ENCODE measurements at regions not wholly inside any gene's neighbourhood (a gene's known extent, or its start where the extent isn't known, plus 50 kb on each side); places are given as distances from the start of the nearest gene placed in this dataset.
"Not testable (repeated sequence)": the region's sequence is repeated elsewhere in the genome, so short reads cannot be mapped to it uniquely, and the experiment has no call there.

- DNase-seq (ENCODE audit: low read depth), result no peak
Measured at GRCh38 chr20:26216025-26216424, 519.4 kb upstream of the ZNF337 start.

- no peak for DNase-seq (ENCODE audit: low read depth)
Measured at GRCh38 chr20:26214991-26215390, 518.3 kb upstream of the ZNF337 start.

GRCh38 chr20:26209171-26209941 lies 512.7 kb upstream of the ZNF337 start:
- peak; percentile 0 for DNase-seq (ENCODE audit: low read depth)

GRCh38 chr20:26208296-26209091 lies 511.8 kb upstream of the ZNF337 start:
- peak; percentile 29 for DNase-seq (ENCODE audit: low read depth)

DNA sequence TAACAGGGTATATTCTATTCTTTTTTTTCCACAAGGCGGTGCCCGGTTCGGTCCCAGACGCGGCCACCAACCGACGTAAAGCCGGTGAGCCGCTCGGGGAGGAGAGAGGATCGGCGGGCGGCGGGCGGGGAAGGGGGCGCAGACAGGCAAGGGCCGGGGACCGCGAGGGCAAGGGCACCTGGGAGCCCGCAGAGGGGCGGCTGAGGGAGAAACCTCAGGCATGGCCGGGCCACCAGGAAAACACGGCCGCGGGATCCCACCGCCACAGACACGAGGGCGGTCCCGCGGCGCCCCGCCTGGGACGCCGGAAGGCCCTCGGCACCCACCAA lies 511.3 kb upstream of the ZNF337 start:
- DNase-seq (ENCODE audit: low read depth), result peak; percentile 0

- no peak for DNase-seq (ENCODE audit: low read depth)
Measured at GRCh38 chr20:26207237-26207966, 510.7 kb upstream of the ZNF337 start.

DNA sequence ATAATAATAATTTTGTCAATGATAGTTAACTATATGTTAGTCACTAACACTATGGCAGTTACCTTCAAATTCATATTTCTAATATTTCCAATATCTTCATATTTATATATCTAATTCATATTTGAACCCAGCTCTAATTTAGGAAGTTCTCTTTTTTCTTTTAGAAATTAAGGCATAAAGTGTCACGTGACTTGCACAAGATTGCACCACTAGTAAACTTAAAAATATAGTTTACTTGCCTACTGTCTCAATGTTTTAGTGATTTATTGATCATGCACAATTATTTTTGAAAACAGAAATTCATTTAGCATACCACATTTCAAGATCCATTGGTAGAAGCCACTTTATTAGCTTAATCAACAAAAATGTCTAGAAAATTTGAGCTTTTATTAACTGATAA lies 508.7 kb upstream of the ZNF337 start:
- no peak for DNase-seq (ENCODE audit: low read depth)

- not testable (repeated sequence) for DNase-seq (ENCODE audit: low read depth)
Measured at GRCh38 chr20:26201026-26201425, 504.4 kb upstream of the ZNF337 start.

DNA sequence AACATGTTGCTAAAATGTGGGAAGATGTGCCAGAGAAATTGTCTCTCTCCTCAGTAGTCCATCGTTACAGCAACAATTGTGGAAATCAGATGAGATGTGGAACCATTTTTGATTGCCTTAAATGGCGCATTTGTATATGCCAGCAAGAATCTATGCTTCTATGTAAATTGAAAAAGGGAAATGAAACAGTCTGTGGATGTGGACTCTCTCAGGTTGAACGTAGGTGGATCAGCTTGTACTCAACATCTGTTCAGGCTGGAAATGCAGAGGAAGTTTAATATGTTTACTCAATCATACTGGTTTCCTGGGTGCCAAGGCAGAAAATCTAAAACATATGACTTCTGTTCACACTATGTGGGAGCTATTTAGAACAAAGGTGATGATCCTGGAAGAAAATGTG lies 490.7 kb upstream of the ZNF337 start:
- DNase-seq (ENCODE audit: low read depth), result not testable (repeated sequence)

- not testable (repeated sequence) for DNase-seq (ENCODE audit: low read depth)
Measured at GRCh38 chr20:26183720-26184119, 487.1 kb upstream of the ZNF337 start.

- DNase-seq (ENCODE audit: low read depth), result not testable (repeated sequence)
Measured at GRCh38 chr20:26181364-26181763, 484.7 kb upstream of the ZNF337 start.

GRCh38 chr20:26171875-26172274 lies 475.2 kb upstream of the ZNF337 start:
- not testable (repeated sequence) for DNase-seq (ENCODE audit: low read depth)

DNA sequence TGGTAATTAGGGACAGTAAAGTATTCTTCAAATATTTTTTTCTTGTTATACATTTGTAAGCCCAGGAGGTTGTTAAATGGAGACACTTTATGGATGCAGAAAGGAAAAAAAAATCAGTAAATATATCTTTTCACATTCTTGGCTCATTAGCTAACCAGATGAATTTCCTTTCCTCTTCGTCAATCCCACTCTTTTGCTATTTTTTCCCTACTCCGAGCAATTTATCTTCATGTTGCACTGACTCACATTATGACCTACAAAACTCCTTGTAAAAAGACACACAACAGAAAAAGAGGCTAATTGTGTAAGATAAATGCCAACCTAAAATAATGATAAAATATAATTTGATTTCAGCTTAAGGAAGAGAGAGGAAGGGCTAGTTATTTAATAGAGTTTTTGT lies 472.9 kb upstream of the ZNF337 start:
- DNase-seq (ENCODE audit: low read depth), result no peak

DNA sequence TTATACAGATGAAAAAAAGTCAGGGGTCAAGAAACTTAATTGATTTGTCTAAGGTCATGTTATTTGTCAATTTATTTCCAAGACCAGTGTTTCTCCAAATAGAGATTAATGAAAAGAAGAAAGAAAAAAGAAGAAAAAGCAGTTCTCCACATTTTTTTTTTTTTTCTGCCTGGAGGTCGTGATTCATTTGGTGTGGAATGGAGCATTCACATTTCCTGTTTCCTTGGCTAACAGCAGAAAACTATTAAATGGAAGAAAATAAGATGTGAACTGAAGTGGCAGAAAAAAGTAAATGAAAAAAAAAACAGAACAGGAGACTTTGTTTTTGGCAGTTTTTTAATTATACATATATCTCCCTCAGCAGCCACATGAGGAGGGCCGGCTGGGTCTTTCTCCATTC lies 470.8 kb upstream of the ZNF337 start:
- no peak for DNase-seq (ENCODE audit: low read depth)

- no peak for DNase-seq (ENCODE audit: low read depth)
Measured at GRCh38 chr20:26163890-26164289, 467.2 kb upstream of the ZNF337 start.

DNA sequence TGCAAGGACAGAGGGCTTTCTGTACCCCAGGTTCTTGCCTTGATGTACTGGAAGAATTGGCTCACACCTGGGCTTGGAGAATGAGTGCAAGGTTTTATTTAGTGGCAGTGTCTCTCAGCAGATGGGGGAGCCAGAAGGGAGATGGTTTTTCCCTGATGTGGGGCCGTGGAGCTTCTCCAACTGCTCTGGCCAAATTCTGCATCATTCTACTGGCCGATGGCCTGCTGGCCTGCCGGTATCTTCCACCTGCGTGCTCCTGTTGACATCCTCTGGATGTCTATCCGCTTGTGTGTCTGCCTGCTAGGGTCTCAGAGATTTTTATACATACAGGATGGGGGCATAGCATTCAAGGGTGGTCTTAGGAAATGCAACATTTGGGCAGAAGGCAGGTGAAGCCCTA lies 466.5 kb upstream of the ZNF337 start:
- not testable (repeated sequence) for DNase-seq (ENCODE audit: low read depth)

DNA sequence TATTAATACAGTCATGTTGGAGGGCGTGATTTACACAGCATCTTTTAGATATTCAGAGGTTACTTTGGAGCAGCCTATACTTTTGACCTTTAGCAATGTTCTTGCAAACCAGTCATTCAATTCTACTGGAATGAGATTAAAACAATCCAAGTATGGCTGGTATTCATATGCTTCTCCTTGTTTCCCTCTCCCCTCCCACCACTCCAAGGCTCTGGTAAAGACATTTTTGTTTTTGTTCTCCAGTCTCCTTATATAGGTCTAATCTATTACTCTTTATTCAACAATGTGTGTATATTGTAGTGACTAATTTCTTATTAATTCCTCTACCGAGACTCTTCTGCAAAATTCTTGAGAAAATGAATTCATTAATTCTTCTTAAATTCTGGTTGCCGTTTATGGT lies 465.1 kb upstream of the ZNF337 start:
- not testable (repeated sequence) for DNase-seq (ENCODE audit: low read depth)

DNA sequence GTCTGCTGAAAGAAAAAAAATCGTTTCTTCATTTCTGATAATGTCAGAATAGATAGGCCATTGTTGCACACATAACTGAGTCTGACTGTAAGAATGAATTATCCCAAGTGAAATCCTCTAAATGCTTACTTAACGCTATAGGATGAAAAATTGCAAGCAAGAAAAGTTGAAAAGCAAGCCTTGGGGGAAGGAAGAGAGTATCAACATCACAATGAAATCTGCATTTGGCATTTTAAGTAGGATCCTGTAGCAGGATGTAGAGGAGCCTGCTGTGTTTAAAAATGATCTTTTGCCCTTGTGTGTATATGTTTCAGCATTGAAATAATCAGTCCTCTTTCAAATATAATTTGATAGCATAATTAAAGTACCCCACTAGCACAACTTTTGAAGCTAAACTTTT lies 464.3 kb upstream of the ZNF337 start:
- not testable (repeated sequence) for DNase-seq (ENCODE audit: low read depth)

- no peak for DNase-seq (ENCODE audit: low read depth)
Measured at GRCh38 chr20:26154224-26154623, 457.6 kb upstream of the ZNF337 start.

DNA sequence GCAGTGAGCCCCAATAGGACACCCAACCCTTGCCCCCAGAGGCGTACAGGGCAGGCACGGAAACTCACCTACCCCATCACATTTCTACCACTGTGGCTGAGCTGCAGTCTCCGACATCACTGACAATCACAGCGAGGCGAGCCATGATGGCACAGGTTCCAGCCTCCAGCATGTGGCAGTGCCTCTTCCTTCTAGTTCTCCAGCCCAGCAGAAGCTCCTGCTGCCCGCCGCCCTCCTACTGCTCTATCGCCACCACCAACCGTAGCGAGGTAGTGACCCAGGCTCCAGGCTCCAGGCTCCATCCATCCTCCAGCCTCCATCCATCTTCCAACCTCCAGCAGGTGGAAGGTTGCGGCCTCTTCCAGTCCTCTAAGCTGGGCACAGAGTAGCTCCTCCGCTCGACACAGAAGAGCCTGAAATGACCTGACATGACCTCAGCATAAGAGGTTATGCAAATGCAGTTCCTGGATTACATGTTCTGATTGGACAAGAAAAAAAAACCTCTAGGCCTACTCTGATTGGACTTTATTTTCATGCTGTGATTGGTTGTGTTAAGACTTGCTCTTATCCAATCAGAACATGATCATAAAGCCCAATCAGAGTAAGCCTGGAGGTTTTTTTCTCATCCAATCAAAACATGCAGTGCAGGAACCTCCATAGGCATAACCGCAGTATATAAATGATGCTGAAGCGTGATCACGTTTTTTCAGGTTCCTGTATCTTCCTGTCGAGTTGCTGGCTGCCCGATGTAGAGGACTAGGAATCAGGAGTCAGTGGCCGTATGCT lies 438.9 kb upstream of the ZNF337 start:
- no peak for DNase-seq (ENCODE audit: low read depth)

DNA sequence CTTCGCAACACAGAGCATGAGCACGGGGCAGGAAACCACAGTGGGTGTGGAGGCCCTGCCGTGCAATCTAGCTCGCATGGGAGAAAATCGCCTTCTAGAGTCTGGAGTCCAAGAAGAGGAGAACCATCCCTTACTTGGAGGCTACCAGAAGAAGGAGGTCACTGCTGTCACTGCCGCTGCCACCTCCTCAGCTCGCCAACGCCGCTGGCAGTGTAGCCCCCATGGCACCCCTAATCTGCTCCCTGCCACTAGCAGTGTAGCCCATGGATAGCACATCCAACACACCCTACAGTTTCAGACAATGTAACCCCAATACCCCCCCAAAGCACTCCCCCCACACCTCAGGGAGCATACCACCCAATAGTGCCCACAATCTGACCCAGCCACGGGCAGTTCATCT lies 438.0 kb upstream of the ZNF337 start:
- no peak for DNase-seq (ENCODE audit: low read depth)

GRCh38 chr20:26133794-26134193 lies 437.1 kb upstream of the ZNF337 start:
- not testable (repeated sequence) for DNase-seq (ENCODE audit: low read depth)
